ENCODE measurements at regions not wholly inside any gene's neighbourhood (a gene's known extent, or its start where the extent isn't known, plus 50 kb on each side); places are given as distances from the start of the nearest gene placed in this dataset.
A peak's percentile ranks its signal among the peaks of the same experiment; 100 is the strongest.

GRCh38 chr13:38514575-38514974, 164.9 kb downstream of the UFM1 start:
- H3K4me3 ChIP-seq (ENCODE audit: low read depth, low read length), result no peak overlapping the region
- no peak for TF ChIP-seq CTCF (conservative IDR thresholded peaks at IDR 0.05; ENCODE audit: low read depth, low read length)
- no peak for DNase-seq (ENCODE audit: low read depth)

- no peak for DNase-seq (ENCODE audit: low read depth)
- H3K4me3 ChIP-seq (ENCODE audit: low read depth, low read length), result no peak overlapping the region
- no peak for TF ChIP-seq CTCF (conservative IDR thresholded peaks at IDR 0.05; ENCODE audit: low read depth, low read length)
Observed at GRCh38 chr13:38518328-38518727, 168.5 kb upstream of the FREM2 start.

- no peak for TF ChIP-seq CTCF (conservative IDR thresholded peaks at IDR 0.05; ENCODE audit: low read depth, low read length)
- no peak overlapping the region for H3K4me3 ChIP-seq (ENCODE audit: low read depth, low read length)
- no peak for DNase-seq (ENCODE audit: low read depth)
Observed at GRCh38 chr13:38519229-38519911, 167.5 kb upstream of the FREM2 start.

GRCh38 chr13:38520041-38520440, 166.8 kb upstream of the FREM2 start:
- H3K4me3 ChIP-seq (ENCODE audit: low read depth, low read length), result no peak overlapping the region
- no peak for DNase-seq (ENCODE audit: low read depth)
- TF ChIP-seq CTCF (conservative IDR thresholded peaks at IDR 0.05; ENCODE audit: low read depth, low read length), result no peak

- no peak for DNase-seq (ENCODE audit: low read depth)
- H3K4me3 ChIP-seq (ENCODE audit: low read depth, low read length), result no peak overlapping the region
- no peak for TF ChIP-seq CTCF (conservative IDR thresholded peaks at IDR 0.05; ENCODE audit: low read depth, low read length)
Observed at GRCh38 chr13:38527140-38527539, 159.7 kb upstream of the FREM2 start.

GRCh38 chr13:38528986-38529385, 157.9 kb upstream of the FREM2 start:
- TF ChIP-seq CTCF (conservative IDR thresholded peaks at IDR 0.05; ENCODE audit: low read depth, low read length), result no peak
- no peak overlapping the region for H3K4me3 ChIP-seq (ENCODE audit: low read depth, low read length)
- DNase-seq (ENCODE audit: low read depth), result no peak

GRCh38 chr13:38530492-38530891, 156.4 kb upstream of the FREM2 start:
- TF ChIP-seq CTCF (conservative IDR thresholded peaks at IDR 0.05; ENCODE audit: low read depth, low read length), result peak; percentile 53
- H3K4me3 ChIP-seq (ENCODE audit: low read depth, low read length), result no peak overlapping the region
- DNase-seq (ENCODE audit: low read depth), result peak; percentile 65

Data from choroid plexus epithelial cell (primary cell).